H9 (cell line): ENCODE measurements at regions not wholly inside any gene's neighbourhood (a gene's known extent, or its start where the extent isn't known, plus 50 kb on each side); places are given as distances from the start of the nearest gene placed in this dataset.

Experiments
- DNase-seq: peaks from one replicate; pipeline ENCODE4 v3.0.0-alpha.2; 2017
- H2AFZ ChIP-seq: one replicate; pipeline ENCODE4 v1.6.1; 2013; ENCODE audit warnings: mild to moderate bottlenecking, low read length, control low read depth, moderate library complexity
- H2AK5ac ChIP-seq: 2 replicates; pipeline ENCODE4 v1.6.1; 2013; ENCODE audit warnings: low read length, control low read depth, mixed read lengths; ENCODE audit not compliant: insufficient read length
- H2BK120ac ChIP-seq: one replicate; pipeline ENCODE4 v1.6.1; 2013; ENCODE audit warnings: low read depth, mild to moderate bottlenecking, low read length, control low read depth, inconsistent platforms; ENCODE audit not compliant: poor library complexity, severe bottlenecking
- H2BK12ac ChIP-seq: 2 replicates; pipeline ENCODE4 v1.6.1; 2013; ENCODE audit warnings: low read length, control low read depth, mixed read lengths, low read depth; ENCODE audit not compliant: insufficient read length
- H2BK15ac ChIP-seq: 2 replicates; pipeline ENCODE4 v1.6.1; 2013; ENCODE audit warnings: low read depth, low read length, control low read depth
- H2BK20ac ChIP-seq: one replicate; pipeline ENCODE4 v1.6.1; 2013; ENCODE audit warnings: low read depth, mild to moderate bottlenecking, low read length, control low read depth, inconsistent platforms; ENCODE audit not compliant: poor library complexity, severe bottlenecking
- H2BK5ac ChIP-seq: 2 replicates; pipeline ENCODE4 v1.6.1; 2013; ENCODE audit warnings: low read length, control low read depth, mixed read lengths; ENCODE audit not compliant: insufficient read length
- H3K14ac ChIP-seq: 2 replicates; pipeline ENCODE4 v1.6.1; 2013; ENCODE audit warnings: low read length, control low read depth; ENCODE audit not compliant: insufficient read depth
- H3K18ac ChIP-seq: 2 replicates; pipeline ENCODE4 v1.6.1; 2013; ENCODE audit warnings: low read depth, mild to moderate bottlenecking, mixed read lengths, low read length, control low read depth; ENCODE audit not compliant: insufficient read length
- H3K23ac ChIP-seq: 2 replicates; pipeline ENCODE4 v1.6.1; 2013; ENCODE audit warnings: low read length, control low read depth, mixed read lengths, low read depth; ENCODE audit not compliant: insufficient read length
- H3K23me2 ChIP-seq: 2 replicates; pipeline ENCODE4 v1.6.1; 2013; ENCODE audit warnings: low read depth, mild to moderate bottlenecking, mixed read lengths, low read length, control low read depth; ENCODE audit not compliant: insufficient read length, poor library complexity, severe bottlenecking
- H3K27ac ChIP-seq: 2 replicates; pipeline ENCODE4 v1.5.1; 2013; ENCODE audit warnings: low read length, control low read depth, mixed read lengths, low read depth; ENCODE audit not compliant: insufficient read length
- H3K27me3 ChIP-seq: 2 replicates; pipeline ENCODE4 v1.6.1; 2013; ENCODE audit warnings: low read length, control low read depth, inconsistent platforms; ENCODE audit not compliant: insufficient read depth
- H3K4ac ChIP-seq: 2 replicates; pipeline ENCODE4 v1.6.1; 2013; ENCODE audit warnings: low read depth, mild to moderate bottlenecking, control low read depth, inconsistent platforms, low read length, moderate library complexity
- H3K4me1 ChIP-seq: 2 replicates; pipeline ENCODE4 v1.6.1; 2013; ENCODE audit warnings: low read length, control low read depth, inconsistent platforms; ENCODE audit not compliant: insufficient read depth
- H3K4me2 ChIP-seq: 2 replicates; pipeline ENCODE4 v1.6.1; 2013; ENCODE audit warnings: low read length, control low read depth, mixed read lengths; ENCODE audit not compliant: insufficient read length, insufficient read depth
- H3K56ac ChIP-seq: 2 replicates; pipeline ENCODE4 v1.6.1; 2013; ENCODE audit warnings: low read depth, mild to moderate bottlenecking, mixed read lengths, low read length, control low read depth; ENCODE audit not compliant: insufficient read length
- H3K79me1 ChIP-seq: 2 replicates; pipeline ENCODE4 v1.6.1; 2013; ENCODE audit warnings: low read depth, mild to moderate bottlenecking, moderate library complexity, low read length, control low read depth, inconsistent platforms; ENCODE audit not compliant: insufficient read depth, poor library complexity, severe bottlenecking
- H3K79me2 ChIP-seq: 2 replicates; pipeline ENCODE4 v1.6.1; 2013; ENCODE audit warnings: low read length, control low read depth, inconsistent platforms; ENCODE audit not compliant: insufficient read depth
- H3K9ac ChIP-seq: 2 replicates; pipeline ENCODE4 v1.6.1; 2013; ENCODE audit warnings: low read length, control low read depth, mixed read lengths; ENCODE audit not compliant: insufficient read length; ENCODE audit errors: extremely low read depth
- H3K9me3 ChIP-seq: one replicate; pipeline ENCODE4 v1.6.1; 2013; ENCODE audit warnings: low read depth, low read length, inconsistent platforms; ENCODE audit not compliant: control insufficient read depth
- H3T11ph ChIP-seq: one replicate; pipeline ENCODE4 v1.6.1; 2013; ENCODE audit warnings: mild to moderate bottlenecking, low read length, control low read depth, inconsistent platforms
- H4K20me1 ChIP-seq: one replicate; pipeline ENCODE4 v1.6.1; 2013; ENCODE audit not compliant: control insufficient read depth, insufficient read length, insufficient read depth
- H4K5ac ChIP-seq: 2 replicates; pipeline ENCODE4 v1.6.1; 2013; ENCODE audit warnings: low read depth, mild to moderate bottlenecking, mixed read lengths, low read length, control low read depth; ENCODE audit not compliant: insufficient read length
- H4K8ac ChIP-seq: replicated peaks from 2 replicates; pipeline ENCODE4 v1.6.1; 2013; ENCODE audit warnings: low read length, control low read depth, mixed read lengths, low read depth; ENCODE audit not compliant: insufficient read length
- H4K91ac ChIP-seq: 2 replicates; pipeline ENCODE4 v1.6.1; 2013; ENCODE audit warnings: low read depth, mild to moderate bottlenecking, moderate library complexity, mixed read lengths, low read length, control low read depth; ENCODE audit not compliant: insufficient read length
- H3K27ac Mint-ChIP-seq, 3 experiments: 2 replicates in 2 of 3; 3 replicates in 1 of 3; pipeline ENCODE4 v1.8.0; 2020 to 2021; ENCODE audit warnings: mixed read lengths in 3 of 3, mild to moderate bottlenecking in 1 of 3, moderate library complexity in 1 of 3
- H3K27me3 Mint-ChIP-seq: 2 replicates; pipeline ENCODE4 v1.8.0; 2021; ENCODE audit warnings: low read depth, mild to moderate bottlenecking, moderate library complexity, mixed read lengths
- H3K36me3 Mint-ChIP-seq, 3 experiments: 2 replicates in 2 of 3; 3 replicates in 1 of 3; pipeline ENCODE4 v1.8.0; 2020 to 2021; ENCODE audit warnings: low read depth in 3 of 3, mixed read lengths in 3 of 3; ENCODE audit not compliant: insufficient read depth in 1 of 3
- H3K4me1 Mint-ChIP-seq, 2 experiments: 2 replicates each; pipeline ENCODE4 v1.8.0; 2020; ENCODE audit warnings: mixed read lengths in 2 of 2
- H3K4me3 Mint-ChIP-seq, 2 experiments: 2 replicates in 1 of 2; 3 replicates in 1 of 2; pipeline ENCODE4 v1.8.0; 2020 to 2021; ENCODE audit warnings: mild to moderate bottlenecking in 2 of 2, mixed read lengths in 2 of 2, moderate library complexity in 1 of 2
- H3K9me3 Mint-ChIP-seq, 2 experiments: 2 replicates in 1 of 2; 3 replicates in 1 of 2; pipeline ENCODE4 v1.8.0; 2020; ENCODE audit warnings: mild to moderate bottlenecking in 2 of 2, mixed read lengths in 2 of 2, moderate library complexity in 1 of 2
- WGBS: extraction: QIAGEN DNeasy Blood & Tissue Kit; methylation state at CpG from one replicate; pipeline ENCODE4 v1.1.7; 2013; ENCODE audit warnings: missing lambda C conversion rate, low lambda C conversion rate, mixed read lengths; ENCODE audit not compliant: insufficient read length; ENCODE audit errors: extremely low coverage; 5-methylcytosine and 5-hydroxymethylcytosine counted together
- TF ChIP-seq, protein P1 (sequence below): fragments of 200-600 bp; sonication (generic); conservative IDR thresholded peaks from 3 replicates; pipeline ENCODE4 v1.8.0; 2021; ENCODE audit warnings: antibody characterized with exemption, mild to moderate bottlenecking

- H2AK5ac ChIP-seq = no peak overlapping the region
- H3K79me2 ChIP-seq = no peaks in the 10 kb centered on the region
- no peak overlapping the region for H2BK12ac ChIP-seq
- H4K8ac ChIP-seq = no peak overlapping the region
- H3K23ac ChIP-seq = no peak overlapping the region
- Mint-ChIP-seq H3K36me3 (peaks cover 0 to 7% (median 0%) of the 10 kb centered on the region in 3 experiments; a peak in 2 of 7 replicates), H3K4me1 (peaks cover 5 to 7% of the 10 kb centered on the region in 2 experiments), H3K27me3 (peaks cover 6% of the 10 kb centered on the region), H3K27ac (no peak overlapping the region), H3K9me3 (peaks cover 3 to 7% of the 10 kb centered on the region in 2 experiments; a peak in 3 of 5 replicates), H3K4me3 (no peak overlapping the region)
- no peaks in the 10 kb centered on the region for H3K79me1 ChIP-seq
- H3K27me3 ChIP-seq = no peaks in the 10 kb centered on the region
- no peaks in the 10 kb centered on the region for H3K23me2 ChIP-seq
- no peak overlapping the region for H3K27ac ChIP-seq
- no peak overlapping the region for H3K4ac ChIP-seq
- no peaks in the 10 kb centered on the region for H3K4me1 ChIP-seq
- no peaks in the 10 kb centered on the region for H3K9me3 ChIP-seq
- no peak overlapping the region for H4K91ac ChIP-seq
- H4K5ac ChIP-seq = no peak overlapping the region
- H3K14ac ChIP-seq = no peak overlapping the region
- H3K4me2 ChIP-seq = no peak overlapping the region
- WGBS = no CpG with 5 or more reads among the region's 3 CpGs
- H2AFZ ChIP-seq = no peak overlapping the region
- no peak overlapping the region for H2BK20ac ChIP-seq
- no peaks in the 10 kb centered on the region for H4K20me1 ChIP-seq
- TF ChIP-seq, protein P1, sequence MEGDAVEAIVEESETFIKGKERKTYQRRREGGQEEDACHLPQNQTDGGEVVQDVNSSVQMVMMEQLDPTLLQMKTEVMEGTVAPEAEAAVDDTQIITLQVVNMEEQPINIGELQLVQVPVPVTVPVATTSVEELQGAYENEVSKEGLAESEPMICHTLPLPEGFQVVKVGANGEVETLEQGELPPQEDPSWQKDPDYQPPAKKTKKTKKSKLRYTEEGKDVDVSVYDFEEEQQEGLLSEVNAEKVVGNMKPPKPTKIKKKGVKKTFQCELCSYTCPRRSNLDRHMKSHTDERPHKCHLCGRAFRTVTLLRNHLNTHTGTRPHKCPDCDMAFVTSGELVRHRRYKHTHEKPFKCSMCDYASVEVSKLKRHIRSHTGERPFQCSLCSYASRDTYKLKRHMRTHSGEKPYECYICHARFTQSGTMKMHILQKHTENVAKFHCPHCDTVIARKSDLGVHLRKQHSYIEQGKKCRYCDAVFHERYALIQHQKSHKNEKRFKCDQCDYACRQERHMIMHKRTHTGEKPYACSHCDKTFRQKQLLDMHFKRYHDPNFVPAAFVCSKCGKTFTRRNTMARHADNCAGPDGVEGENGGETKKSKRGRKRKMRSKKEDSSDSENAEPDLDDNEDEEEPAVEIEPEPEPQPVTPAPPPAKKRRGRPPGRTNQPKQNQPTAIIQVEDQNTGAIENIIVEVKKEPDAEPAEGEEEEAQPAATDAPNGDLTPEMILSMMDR = no peak
- H2BK120ac ChIP-seq = no peak overlapping the region
- H3K9ac ChIP-seq = no peak overlapping the region
- DNase-seq = no peak
- no peak overlapping the region for H2BK5ac ChIP-seq
- no peak overlapping the region for H3T11ph ChIP-seq
- no peak overlapping the region for H3K56ac ChIP-seq
- H3K18ac ChIP-seq = no peak overlapping the region
- H2BK15ac ChIP-seq = no peak overlapping the region
Observed at GRCh38 chr15:69585937-69586336, 133.3 kb downstream of the RPLP1 start.
